Right atrium auricular region (tissue), 2 donors: ENCODE measurements at regions not wholly inside any gene's neighbourhood (a gene's known extent, or its start where the extent isn't known, plus 50 kb on each side); places are given as distances from the start of the nearest gene placed in this dataset.

Source experiments
- DNase-seq: peaks from one replicate; pipeline ENCODE4 v3.0.0-alpha.2; 2019; ENCODE audit warnings: low spot score
- H3K27ac ChIP-seq, 2 donors: fragments of 200-600 bp; sonication (generic); 1 replicate in 1 of 2; 2 replicates in 1 of 2; pipeline ENCODE4 v1.5.1; 2016 to 2019
- H3K27me3 ChIP-seq, 2 donors: fragments of 200-600 bp; sonication (generic); one replicate each; pipeline versions ENCODE4 v1.5.1 to v1.6.0; 2017 to 2019
- H3K36me3 ChIP-seq: fragments of 200-600 bp; sonication (generic); one replicate; pipeline ENCODE4 v1.5.1; 2016
- H3K4me1 ChIP-seq, 2 donors: fragments of 200-600 bp; sonication (generic); one replicate each; pipeline versions ENCODE4 v1.5.1 to v1.6.0; 2017 to 2019
- H3K4me3 ChIP-seq, 2 donors: fragments of 200-600 bp; sonication (generic); 1 replicate in 1 of 2; 2 replicates in 1 of 2; pipeline ENCODE4 v1.5.1; 2017 to 2019; ENCODE audit warnings: mild to moderate bottlenecking in 1 of 2, moderate library complexity in 1 of 2
- H3K9me3 ChIP-seq, 2 donors: fragments of 200-600 bp; sonication (generic); one replicate each; pipeline ENCODE4 v1.5.1; 2019
- CTCF ChIP-seq, 2 donors: fragments of 200-600 bp; sonication (generic); IDR thresholded peaks; one replicate each; pipeline ENCODE4 v1.5.1; 2019; ENCODE audit warnings: antibody characterized with exemption in 2 of 2

- no peak overlapping the region for H3K27ac ChIP-seq
Measured at GRCh38 chr6:130274007-130274406, 51.3 kb upstream of the SAMD3 start.

More at GRCh38 chr6:130274007-130274406, 51.3 kb upstream of the SAMD3 start:
- peaks cover 8 to 44% of the 10 kb centered on the region in 2 donors for H3K9me3 ChIP-seq
- DNase-seq: no peak
- H3K36me3 ChIP-seq: no peaks in the 10 kb centered on the region
- no peaks in the 10 kb centered on the region for H3K27me3 ChIP-seq
- H3K4me1 ChIP-seq: no peaks in the 10 kb centered on the region
- H3K4me3 ChIP-seq: no peak overlapping the region
- TF ChIP-seq CTCF (IDR thresholded peaks at IDR 0.05): no peak
